Endothelial cell of umbilical vein (primary cell): ENCODE measurements at regions not wholly inside any gene's neighbourhood (a gene's known extent, or its start where the extent isn't known, plus 50 kb on each side); places are given as distances from the start of the nearest gene placed in this dataset.

Experiments used
- BruUV-seq: library from RNA; stranded (reverse); fragments of 400-500 nt; replicated peaks from 2 replicates; lab custom pipeline; 2021; lab: Mats Ljungman, UMichigan
- CTCF ChIA-PET: fragments of 300-600, 350-600 bp; sonication (Branson Sonifier 250); formaldehyde crosslinking; loops from one replicate; lab custom pipeline; 2021; ENCODE audit warnings: antibody characterized with exemption, inconsistent platforms; lab: Charles Lee
- POLR2A ChIA-PET: fragments of 300-600, 350-600 bp; sonication (Branson Sonifier 250); formaldehyde crosslinking; loops from one replicate; lab custom pipeline; 2021; ENCODE audit warnings: antibody characterized with exemption, inconsistent platforms; lab: Charles Lee
- DNase-seq: peaks from one replicate; pipeline ENCODE4 v3.0.0-alpha.2; 2011; ENCODE audit warnings: low read depth, low spot score
- FAIRE-seq: peaks from 2 replicates; lab custom pipeline; 2011; peaks lifted over from hg19 to GRCh38; lab: Jason Lieb, UNC
- H2AFZ ChIP-seq: 2 replicates; pipeline ENCODE4 v1.6.0; 2012; ENCODE audit warnings: low read depth, low read length, control low read depth, inconsistent platforms
- H3K27ac ChIP-seq: 2 replicates; pipeline ENCODE4 v1.5.1; 2011; ENCODE audit warnings: low read depth, mild to moderate bottlenecking, control low read depth, low read length, moderate library complexity; ENCODE audit not compliant: insufficient read depth
- H3K27me3 ChIP-seq, 2 experiments: 2 replicates each; pipeline versions ENCODE4 v1.6.0 to v1.6.1; 2011; ENCODE audit warnings: low read length in 2 of 2, mixed read lengths in 1 of 2; ENCODE audit not compliant: control insufficient read depth in 2 of 2, insufficient read depth in 2 of 2
- H3K36me3 ChIP-seq, 2 experiments: 2 replicates in 1 of 2; 3 replicates in 1 of 2; pipeline ENCODE4 v1.5.1; 2011; ENCODE audit warnings: low read length in 2 of 2, mild to moderate bottlenecking in 1 of 2, moderate library complexity in 1 of 2; ENCODE audit not compliant: control insufficient read depth in 2 of 2, insufficient read depth in 2 of 2; ENCODE audit errors: extremely low read depth in 1 of 2
- H3K4me1 ChIP-seq: 3 replicates; pipeline ENCODE4 v1.5.1; 2011; ENCODE audit warnings: mild to moderate bottlenecking, low read length; ENCODE audit not compliant: control insufficient read depth, insufficient read depth; ENCODE audit errors: extremely low read depth
- H3K4me2 ChIP-seq: 2 replicates; pipeline ENCODE4 v1.6.1; 2011; ENCODE audit warnings: low read length, control low read depth, mixed read lengths; ENCODE audit not compliant: insufficient read depth
- H3K4me3 ChIP-seq, 3 experiments: fragments of 200-600 bp in 1 of 3; sonication (generic), shearing (Covaris generic) in 1 of 3; replicated peaks in 1 of 3; 2 replicates each; pipeline ENCODE4 v1.5.1; 2011 to 2016; ENCODE audit warnings: control low read depth in 3 of 3, low read length in 3 of 3, mild to moderate bottlenecking in 2 of 3, inconsistent platforms in 1 of 3, low read depth in 1 of 3, moderate library complexity in 1 of 3; ENCODE audit not compliant: insufficient read depth in 1 of 3
- H3K79me2 ChIP-seq: 2 replicates; pipeline ENCODE4 v1.6.0; 2012; ENCODE audit warnings: low read length, inconsistent platforms; ENCODE audit not compliant: control insufficient read depth, insufficient read depth
- H3K9ac ChIP-seq: replicated peaks from 2 replicates; pipeline ENCODE3; 2011; ENCODE audit warnings: low read length, control low read depth; ENCODE audit not compliant: insufficient read depth; ENCODE audit errors: extremely low read depth
- H3K9me1 ChIP-seq: replicated peaks from 3 replicates; pipeline ENCODE4 v1.6.0; 2011; ENCODE audit warnings: mild to moderate bottlenecking, low read length; ENCODE audit not compliant: control insufficient read depth, insufficient read depth; ENCODE audit errors: extremely low read depth
- H3K9me3 ChIP-seq: replicated peaks from 2 replicates; pipeline ENCODE4 v1.5.1; 2012; ENCODE audit warnings: low read length, inconsistent platforms; ENCODE audit not compliant: control insufficient read depth, insufficient read depth
- H4K20me1 ChIP-seq: replicated peaks from 2 replicates; pipeline ENCODE3; 2011; ENCODE audit warnings: mild to moderate bottlenecking, low read length; ENCODE audit not compliant: control insufficient read depth, insufficient read depth; ENCODE audit errors: extremely low read depth
- CTCF ChIP-seq, 2 donors: IDR thresholded peaks; 1 replicate in 1 of 2; 2 replicates in 1 of 2; pipeline ENCODE4 v1.5.1; 2011; ENCODE audit warnings: low read length in 2 of 2, mild to moderate bottlenecking in 2 of 2, moderate library complexity in 2 of 2, control low read depth in 1 of 2, inconsistent platforms in 1 of 2, low read depth in 1 of 2; ENCODE audit not compliant: insufficient read depth in 1 of 2; ENCODE audit errors: extremely low read depth in 1 of 2
- EZH2 ChIP-seq: IDR thresholded peaks from 2 replicates; pipeline ENCODE4 v1.6.1; 2012; ENCODE audit warnings: borderline replicate concordance, low read depth, mild to moderate bottlenecking, moderate library complexity, low read length, inconsistent platforms; ENCODE audit not compliant: severe bottlenecking
- FOS ChIP-seq: IDR thresholded peaks from 2 replicates; pipeline ENCODE4 v1.6.1; 2011; ENCODE audit warnings: mild to moderate bottlenecking, low read length, moderate library complexity, borderline replicate concordance; ENCODE audit not compliant: insufficient read depth
- GATA2 ChIP-seq: IDR thresholded peaks from 2 replicates; pipeline ENCODE4 v1.7.0; 2011; ENCODE audit warnings: low read depth, mild to moderate bottlenecking, moderate library complexity, mixed read lengths, low read length; ENCODE audit not compliant: insufficient read length, insufficient read depth
- JUN ChIP-seq: IDR thresholded peaks from 2 replicates; pipeline ENCODE4 v1.6.1; 2011; ENCODE audit warnings: borderline replicate concordance, low read depth; ENCODE audit not compliant: insufficient read length, insufficient read depth
- MAX ChIP-seq: IDR thresholded peaks from 2 replicates; pipeline ENCODE4 v1.6.1; 2011; ENCODE audit not compliant: insufficient read depth, insufficient read length
- MYC ChIP-seq: IDR thresholded peaks from one replicate; pipeline ENCODE4 v1.6.1; 2011; ENCODE audit warnings: mild to moderate bottlenecking, low read depth, low read length
- POLR2A ChIP-seq: IDR thresholded peaks from 2 replicates; pipeline ENCODE4 v1.6.1; 2012; ENCODE audit warnings: low read depth, mild to moderate bottlenecking, control low read depth, low read length
- POLR2AphosphoS5 ChIP-seq: IDR thresholded peaks from 2 replicates; pipeline ENCODE4 v1.6.1; 2012; ENCODE audit warnings: low read depth, mild to moderate bottlenecking, control low read depth, low read length, moderate library complexity; ENCODE audit not compliant: insufficient read depth
- dilution Hi-C: fragments of 300-500 bp; cut with MboI; formaldehyde crosslinking; loops from one replicate; pipeline ENCODE4 v1.15.0; 2019; ENCODE audit warnings: low sequenced_read_pairs; ENCODE audit not compliant: extremely low pct_ligation_motif_present
- intact Hi-C: fragments of 100-400 bp; cut with micrococcal nuclease; formaldehyde crosslinking; loops from one replicate; pipeline ENCODE4 v1.10.0; 2022

GRCh38 chr18:5075297-5075696 lies 121.8 kb downstream of the AKAIN1 start:
- no peak for FAIRE-seq
- CTCF ChIA-PET = interaction anchor here (1.0 kb wide), 1 partner anchor 20 kb away, joined by 4 read pairs; no protein-coding TSS in a partner anchor
- Histone ChIP-seq H2AFZ (no peak overlapping the region), H3K27me3 (no peaks in the 10 kb centered on the region), H3K79me2 (no peaks in the 10 kb centered on the region), H3K4me3 (no peak overlapping the region), H3K27ac (no peak overlapping the region), H3K9ac (no peak overlapping the region), H3K9me3 (no peaks in the 10 kb centered on the region), H3K9me1 (no peaks in the 10 kb centered on the region), H3K4me2 (no peak overlapping the region), H4K20me1 (no peaks in the 10 kb centered on the region), H3K36me3 (no peaks in the 10 kb centered on the region), H3K4me1 (no peaks in the 10 kb centered on the region)
- dilution Hi-C loops = no loop called here
- TF ChIP-seq POLR2A (no peak), FOS (no peak), CTCF (IDR thresholded peaks at IDR 0.05; ENCODE audit: extremely low read depth in 1 of 2, insufficient read depth in 1 of 2, low read depth in 1 of 2, low read length in 2 of 2) (no peak), MYC (no peak), GATA2 (no peak), JUN (no peak), POLR2AphosphoS5 (no peak), MAX (no peak), EZH2 (no peak)
- POLR2A ChIA-PET = no interaction called here
- intact Hi-C loops = loop anchor here (10.0 kb wide), 1 partner anchor 470 kb away; the partner anchor contains the start of gene EPB41L3
- no TSS peak for BruUV-seq
- no peak for DNase-seq
